GM19455 (cell line): ENCODE measurements at regions not wholly inside any gene's neighbourhood (a gene's known extent, or its start where the extent isn't known, plus 50 kb on each side); places are given as distances from the start of the nearest gene placed in this dataset.

Source experiments
- ATAC-seq: cut with Tn5 transposase; IDR thresholded peaks from one replicate; pipeline ENCODE4 v1.9.1; 2021; ENCODE audit not compliant: unreplicated experiment

DNA sequence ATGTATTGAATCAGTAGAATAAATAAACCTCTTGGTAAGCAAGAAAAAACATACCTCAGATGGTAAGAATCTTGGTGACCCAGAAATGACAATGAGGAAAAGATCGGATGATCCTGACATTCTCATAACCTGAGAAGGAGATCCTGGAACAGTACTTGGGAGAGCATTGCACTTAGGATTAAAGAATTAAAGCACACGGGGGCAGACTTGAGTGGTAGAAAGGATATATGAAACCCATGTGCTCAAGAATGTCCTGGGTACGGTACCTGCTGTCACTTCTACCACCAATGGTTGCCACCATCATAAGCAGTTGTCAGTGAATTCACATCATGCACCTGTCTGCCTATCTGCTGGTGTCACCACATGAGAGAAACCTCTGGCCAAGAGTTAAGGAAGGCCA lies 108.9 kb upstream of the GJB5 start:
- ATAC-seq = no peak

DNA sequence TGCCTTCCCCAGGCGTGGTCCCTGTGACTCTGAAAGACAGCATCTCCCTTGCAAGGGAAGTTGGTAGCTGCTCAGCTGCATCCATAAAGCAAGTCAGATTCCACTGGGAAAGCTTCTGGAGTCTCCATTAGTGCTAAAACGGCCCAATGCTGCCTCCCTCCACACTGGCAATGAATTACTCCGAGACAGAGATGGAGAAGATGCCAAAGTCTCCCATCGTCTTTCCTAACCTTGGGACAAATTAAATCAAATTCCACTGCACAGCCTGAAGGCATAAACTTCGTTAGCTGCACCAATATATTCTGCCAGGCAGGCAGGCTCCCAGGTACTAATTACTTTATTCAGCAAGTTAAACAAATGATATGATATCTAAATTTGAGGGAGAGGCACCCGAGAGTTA lies 106.3 kb upstream of the GJB5 start:
- no peak for ATAC-seq

DNA sequence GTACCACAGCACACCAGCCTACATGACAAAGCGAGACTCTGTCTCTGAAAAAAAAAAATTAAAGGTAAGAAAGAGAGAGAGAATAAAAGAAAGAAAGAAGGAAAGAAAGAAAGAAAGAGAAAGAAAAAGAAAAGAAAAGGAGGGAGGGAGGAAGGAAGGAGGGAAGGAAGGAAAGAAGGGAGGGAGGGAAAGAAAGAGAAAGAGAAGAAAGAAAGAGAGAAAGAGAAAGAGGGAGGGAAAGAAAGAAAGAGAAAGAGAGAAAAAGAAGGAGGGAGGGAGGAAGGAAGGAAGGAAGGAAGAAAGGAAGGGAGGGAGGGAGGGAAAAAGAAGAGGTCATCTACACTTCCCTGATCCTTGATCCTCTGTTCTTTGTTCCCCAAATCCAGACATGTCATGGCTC lies 104.8 kb upstream of the GJB5 start:
- no peak for ATAC-seq

DNA sequence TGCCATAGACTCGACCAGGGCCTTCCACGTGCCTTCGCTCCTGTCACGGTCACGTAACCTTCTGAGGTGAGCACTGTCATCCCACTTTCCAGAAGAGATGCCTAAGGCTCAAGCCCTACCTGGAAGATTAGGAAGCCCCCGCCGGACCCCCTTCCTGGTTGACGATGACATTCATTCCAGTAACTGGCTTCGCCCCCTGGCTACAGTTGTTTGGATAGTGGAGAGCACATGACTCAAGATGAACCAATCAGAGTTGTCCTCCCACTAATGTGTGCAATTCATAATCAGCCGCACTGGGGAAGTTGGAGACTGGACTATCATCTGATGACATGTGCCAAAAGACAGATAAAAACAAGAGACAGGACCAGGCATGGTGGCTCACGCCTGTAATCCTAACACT lies 104.0 kb upstream of the GJB5 start:
- ATAC-seq = no peak

DNA sequence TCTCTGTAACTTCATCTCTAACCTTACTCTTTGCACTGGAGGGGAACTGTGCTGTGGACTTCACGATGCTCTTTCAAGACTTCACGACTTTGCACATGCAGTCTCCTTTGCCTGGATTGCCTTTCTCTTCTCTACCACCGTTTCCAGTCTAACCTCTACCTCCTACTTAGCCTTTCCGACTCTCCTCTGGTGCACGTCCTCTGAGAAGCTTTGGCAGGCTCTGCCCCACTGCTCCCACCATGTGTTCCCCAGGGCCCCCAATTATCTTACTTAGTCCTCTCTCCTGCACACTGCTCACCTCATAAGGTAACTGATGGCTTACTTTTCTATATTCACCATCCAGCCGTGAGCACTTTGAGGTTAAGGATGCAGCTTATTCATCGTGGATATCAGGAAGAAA lies 101.7 kb upstream of the GJB5 start:
- ATAC-seq = no peak

DNA sequence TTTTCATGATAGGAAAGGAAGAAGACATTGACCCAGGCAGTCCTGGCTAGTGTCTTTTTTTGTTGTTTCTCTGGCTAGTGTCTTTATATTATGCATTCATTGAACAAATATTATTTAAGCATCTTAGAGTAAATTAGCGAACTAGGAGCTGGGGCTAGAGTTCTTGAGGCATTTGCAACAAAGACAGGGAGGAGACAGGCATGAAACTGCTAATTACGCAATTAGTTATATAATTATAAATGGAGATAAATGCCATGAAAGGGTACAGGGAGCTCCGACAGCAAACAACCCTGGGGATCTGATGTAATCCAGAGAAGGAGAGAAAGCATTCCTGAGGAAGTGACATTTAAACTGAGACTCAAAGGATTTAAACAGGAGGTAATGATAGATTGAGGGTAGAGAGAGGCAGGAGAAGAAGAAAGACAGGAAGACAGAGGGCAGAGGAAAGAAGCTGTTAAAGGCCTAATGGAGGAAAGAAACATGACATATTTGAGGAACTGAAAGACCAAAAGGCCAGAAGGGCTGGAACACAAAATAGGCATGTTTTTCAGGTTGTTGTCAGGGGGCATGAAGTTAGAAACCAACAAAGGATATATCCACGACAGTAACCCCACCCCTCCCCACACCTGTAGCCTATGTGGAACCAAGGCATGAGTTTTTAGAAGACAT lies 99.5 kb upstream of the GJB5 start:
- ATAC-seq = no peak

DNA sequence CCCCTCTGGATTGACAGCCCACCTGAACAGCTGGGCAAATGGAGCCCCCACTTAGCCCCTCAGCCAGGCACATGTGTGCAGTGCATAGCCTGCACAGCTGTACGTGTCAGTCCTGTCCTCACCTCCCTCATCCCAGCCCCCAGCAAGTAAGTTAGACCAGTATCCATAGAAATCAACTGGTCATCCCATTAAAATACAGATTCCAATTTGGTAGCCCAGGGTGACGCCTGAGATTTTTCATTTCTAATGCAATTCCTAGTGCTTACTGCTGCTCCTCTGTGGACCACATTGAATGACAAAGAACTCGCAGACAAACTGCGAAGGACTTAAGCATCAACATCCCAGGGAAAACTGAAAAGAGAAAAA lies 99.0 kb upstream of the GJB5 start:
- ATAC-seq = no peak

DNA sequence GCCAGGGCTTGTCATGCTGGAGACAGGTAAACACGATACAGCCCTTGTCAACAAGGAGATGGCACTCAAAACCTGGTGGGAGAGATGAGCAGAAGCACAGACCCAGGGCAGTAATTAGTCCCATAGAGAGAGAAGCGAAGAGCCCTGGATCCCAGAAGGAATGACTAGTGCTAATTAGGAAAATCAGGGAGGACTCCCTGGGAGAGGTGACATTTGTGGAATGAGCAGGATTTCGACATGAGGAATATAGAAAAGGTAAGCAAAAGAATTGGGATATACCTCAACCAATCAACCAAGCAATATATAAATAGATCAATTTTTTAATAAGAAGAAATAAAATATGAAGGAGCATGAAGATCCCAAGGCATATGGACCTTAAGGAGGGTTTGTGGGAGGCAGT lies 98.5 kb upstream of the GJB5 start:
- ATAC-seq = no peak

DNA sequence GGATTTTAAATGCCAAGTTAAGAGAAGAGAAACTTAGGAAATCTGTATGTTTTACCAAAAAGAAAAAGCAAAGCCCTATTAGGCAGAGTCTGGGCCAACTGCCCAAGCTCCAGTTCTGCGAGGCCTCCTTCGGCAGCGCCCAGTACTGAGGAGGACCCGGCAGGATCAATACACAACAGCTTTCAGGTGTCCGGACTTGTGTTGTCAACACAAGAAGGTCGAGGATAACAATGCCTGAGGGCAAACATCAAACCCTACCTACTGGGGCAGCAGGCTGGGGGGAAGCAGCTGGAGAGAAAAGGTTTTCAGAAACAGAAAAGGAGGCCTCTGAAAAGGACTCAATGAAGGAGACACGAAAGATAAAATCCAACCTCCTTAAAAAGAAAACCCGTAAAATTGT lies 98.1 kb upstream of the GJB5 start:
- no peak for ATAC-seq

DNA sequence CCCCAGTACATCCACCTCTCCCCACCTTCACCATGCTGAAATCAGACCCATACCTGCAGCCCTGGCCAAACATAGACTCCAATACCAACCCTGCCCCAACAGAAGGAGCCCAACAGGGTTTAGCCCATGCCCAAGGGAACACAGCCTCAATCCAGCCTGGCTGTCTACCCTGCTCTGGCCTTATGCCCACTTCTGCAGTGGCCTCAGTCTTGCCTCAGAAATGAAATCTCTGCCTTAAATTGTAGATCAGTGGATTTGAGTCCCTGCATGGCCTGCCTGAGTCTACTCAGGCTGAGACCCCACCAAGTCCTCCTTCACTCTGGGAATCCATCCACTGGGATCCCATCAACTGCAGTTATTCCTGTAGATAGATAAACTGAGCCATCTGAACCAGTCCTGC lies 97.6 kb upstream of the GJB5 start:
- no peak for ATAC-seq

DNA sequence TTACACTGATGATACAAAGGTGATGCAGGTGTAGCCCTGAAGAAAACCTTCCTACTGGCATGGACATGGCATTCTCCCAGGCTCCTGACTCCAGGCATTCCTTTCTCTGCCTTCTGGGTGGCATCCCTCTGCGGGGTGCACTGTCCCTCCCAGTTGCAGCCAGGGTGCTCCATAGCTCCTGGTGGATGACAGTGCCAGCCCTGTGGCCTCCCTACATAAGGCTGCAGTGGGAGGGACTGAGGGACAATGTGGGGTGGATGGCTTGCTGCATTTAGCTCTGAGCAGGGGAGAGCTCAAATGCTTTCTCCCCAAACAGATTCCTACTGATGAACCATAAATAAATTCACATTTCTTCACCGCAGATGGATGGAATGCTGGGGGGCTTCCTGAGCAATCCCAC lies 97.0 kb upstream of the GJB5 start:
- ATAC-seq = no peak

DNA sequence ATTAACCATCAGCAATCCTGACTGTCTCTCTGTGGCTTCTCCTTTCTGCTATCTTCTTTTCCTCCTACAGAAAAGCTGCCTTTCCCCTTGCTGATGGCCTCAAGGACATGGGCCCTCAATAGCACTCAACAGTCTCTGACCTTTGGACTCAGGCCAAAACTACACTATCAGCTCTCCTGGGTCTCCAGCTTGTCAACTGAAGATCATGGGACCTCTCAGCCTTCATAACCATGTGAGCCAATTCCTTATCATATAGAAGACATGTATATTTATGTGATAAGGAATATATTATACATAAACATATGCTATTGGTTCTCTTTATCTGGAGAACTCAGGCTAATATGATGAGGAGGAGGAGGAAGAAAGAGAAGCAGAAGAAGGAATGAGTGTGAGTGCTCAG lies 91.8 kb upstream of the GJB5 start:
- no peak for ATAC-seq

DNA sequence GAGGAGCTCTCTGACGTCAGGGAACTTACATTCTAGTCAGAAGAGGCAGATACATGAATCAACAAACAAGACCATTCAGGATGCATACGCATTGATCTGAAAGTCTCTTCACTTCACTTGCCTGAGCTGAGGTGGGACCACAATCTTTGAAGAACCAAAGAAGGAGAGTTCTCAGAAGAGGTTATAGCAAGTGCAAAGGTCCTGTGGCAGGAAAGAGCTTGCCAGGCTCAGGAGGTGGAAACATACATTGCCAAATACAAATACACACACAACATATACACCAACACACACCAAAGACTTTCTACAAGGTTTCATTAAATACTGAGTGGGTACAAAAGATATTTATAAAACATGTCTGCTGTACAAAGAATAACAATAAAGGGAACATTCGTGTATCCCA lies 86.8 kb upstream of the GJB5 start:
- ATAC-seq = no peak

DNA sequence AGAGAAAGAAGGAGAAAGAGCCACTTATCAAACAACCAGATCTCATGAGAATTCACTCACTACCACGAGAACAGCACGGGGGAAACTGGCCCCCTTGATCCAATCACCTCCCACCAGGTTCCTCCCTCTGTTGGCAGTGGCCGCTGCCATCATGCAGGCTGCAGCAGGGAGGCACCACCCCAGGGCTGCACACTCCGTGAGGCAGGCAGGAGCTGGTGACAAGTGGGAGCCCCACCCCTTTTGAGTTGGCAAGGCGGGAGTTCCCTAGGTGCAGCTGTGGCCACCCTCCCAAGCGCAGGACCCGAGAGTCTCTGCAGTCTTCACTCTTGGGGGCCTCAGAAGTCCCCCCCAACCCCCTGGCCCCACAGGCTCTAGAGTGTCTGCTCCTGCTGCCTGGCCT lies 83.9 kb upstream of the GJB5 start:
- ATAC-seq = no peak

DNA sequence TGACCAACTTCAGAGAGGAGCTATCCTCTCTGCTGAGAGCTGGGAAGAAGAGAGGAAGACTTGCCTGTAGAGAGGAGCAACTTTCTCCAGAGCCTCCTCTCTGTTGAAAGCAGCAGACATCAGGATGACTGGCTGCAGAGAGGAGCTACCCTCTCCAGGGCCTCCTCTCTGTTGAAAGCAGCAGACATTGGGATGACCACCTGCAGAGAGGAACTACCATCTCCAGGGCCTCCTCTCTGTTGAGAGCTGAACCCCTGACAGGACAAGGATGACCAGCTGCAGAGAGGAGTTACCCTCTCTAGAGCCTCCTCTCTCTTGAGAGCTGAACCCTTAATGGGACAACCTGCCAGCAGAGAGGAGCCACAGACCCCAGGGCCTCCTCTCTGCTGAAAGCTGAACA lies 83.0 kb upstream of the GJB5 start:
- no peak for ATAC-seq

DNA sequence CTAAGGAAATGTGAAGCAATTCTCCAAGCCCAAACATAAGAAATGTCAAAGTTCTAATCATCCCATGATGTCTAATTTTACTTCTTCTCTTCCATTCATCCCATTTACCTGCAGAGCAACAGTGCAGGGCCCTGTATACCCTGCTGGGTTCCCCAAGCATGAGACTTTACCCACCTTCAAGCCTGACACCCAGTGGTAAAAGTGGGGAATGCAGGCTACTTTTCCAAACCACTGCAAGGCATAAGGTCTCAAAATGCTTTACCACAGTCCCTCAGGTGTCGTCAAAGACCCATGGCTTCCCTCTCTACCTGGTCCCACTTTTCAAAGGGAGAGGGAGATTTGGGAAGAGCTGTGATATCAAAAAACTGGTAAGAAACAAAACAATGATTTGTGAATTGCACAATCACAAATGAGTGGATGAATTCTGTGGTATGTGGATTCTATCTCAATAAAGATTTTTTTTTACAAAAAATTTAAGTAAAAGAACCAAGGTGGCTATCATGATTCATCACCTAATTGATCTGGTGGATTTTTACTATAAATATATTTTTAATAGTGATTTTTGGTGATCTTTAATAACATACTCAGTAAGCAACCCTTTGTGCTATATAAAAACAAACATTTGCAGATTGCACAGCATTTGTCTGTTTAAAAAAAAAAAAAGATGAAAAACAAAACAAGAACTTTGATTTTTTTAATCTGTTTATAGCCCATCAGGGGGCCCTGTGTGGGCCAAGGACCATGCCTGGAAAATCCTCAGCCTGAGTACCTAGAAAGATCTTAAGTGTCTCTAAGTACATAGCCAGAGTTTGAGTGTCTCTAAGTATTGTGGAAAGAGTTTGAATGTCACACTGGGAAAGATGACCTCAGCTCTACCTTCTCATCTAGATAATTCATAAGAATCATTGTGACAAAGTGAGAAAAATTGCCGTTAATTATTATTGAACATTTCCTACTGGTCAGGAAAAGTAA lies 73.1 kb upstream of the GJB5 start:
- no peak for ATAC-seq

DNA sequence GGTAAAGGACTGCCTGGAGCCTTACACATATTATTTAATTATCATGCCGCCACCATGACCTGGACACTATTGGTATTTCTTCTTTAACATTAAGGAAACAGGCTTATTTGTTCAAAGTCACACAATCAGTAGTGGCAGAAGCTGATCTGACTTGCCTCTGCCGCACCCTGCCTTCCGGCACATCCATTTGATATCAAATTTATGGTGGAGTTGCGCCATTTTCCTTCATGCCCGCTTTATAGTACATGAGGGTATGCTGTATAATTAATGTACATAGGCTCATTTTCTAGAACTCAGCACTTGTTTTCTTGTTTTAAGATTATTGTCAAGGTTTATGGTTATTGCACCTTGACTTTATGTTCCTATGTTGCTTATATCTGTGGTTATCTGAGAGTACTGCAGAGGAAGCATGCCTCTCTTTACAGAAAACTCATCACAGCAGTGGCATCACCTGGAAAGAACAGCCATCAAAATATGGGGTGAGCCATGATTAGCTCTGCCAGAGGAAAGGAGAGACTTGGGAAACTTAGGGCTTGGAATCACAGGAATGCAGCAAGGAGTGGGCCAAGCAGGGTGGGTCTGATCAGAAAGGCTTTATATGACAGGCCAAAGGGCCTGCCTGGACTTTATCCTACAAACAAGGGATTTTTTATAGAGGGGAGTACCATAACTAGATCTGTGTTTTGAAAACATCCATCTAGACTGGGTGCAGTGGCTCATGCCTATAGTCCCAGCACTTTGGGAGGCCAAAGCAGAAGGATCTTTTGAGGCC lies 72.2 kb upstream of the GJB5 start:
- ATAC-seq = no peak

DNA sequence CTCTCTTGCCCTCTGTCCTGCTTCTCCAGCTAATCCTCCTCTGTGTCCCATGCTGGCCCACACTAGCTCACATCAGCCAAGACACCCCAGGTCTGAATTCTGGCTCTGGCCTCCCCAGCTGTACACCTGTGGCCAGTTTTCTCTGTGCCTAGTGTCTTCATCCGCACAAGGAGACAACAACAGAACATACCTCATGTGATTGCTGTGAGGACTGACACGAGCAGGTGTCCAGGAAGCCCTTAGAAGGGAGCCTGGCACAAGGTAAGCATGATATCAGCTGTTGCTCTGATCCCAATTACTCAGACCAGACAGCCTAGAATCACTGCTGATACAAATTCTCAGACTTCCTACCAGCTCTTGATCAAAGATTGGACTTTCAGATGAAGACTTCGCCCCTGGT lies 71.2 kb upstream of the GJB5 start:
- ATAC-seq = no peak

DNA sequence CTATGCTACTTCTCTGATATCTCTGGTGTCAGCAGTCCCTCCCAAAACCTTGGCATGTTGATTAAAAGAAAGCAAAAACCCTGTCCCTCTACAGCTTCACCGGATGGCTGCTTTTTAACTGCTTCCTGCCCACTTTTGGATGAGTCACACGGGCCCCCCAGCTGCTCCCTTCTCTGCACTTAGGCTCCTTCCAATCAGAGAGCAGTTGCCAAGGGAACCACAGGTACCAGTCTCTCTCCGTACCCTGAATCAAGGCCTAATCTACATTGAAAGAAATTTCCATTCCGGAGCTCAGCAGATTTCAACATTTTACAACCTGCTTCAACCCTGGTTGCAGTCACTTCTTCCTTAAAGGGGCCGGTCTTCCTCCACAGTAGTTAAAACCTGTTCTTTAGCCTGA lies 70.6 kb upstream of the GJB5 start:
- no peak for ATAC-seq

DNA sequence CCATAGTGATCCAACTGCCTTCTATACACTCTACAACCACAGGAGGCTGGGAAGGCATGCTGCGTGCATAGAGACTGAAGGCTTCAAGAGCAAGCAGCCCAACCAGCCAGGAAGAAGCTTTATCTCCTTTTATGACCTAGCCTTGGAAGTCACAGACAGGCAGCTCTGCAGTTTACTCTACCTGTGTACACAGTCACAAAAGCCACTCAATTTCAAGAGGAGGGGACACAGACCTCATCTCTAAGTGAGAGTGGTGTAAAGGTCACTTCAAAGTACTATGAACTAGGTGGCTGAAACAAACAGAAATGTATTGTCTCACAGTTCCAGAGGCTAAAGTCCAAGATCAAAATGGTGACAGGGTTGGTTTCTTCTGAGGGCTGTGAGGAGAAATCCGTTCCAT lies 69.6 kb upstream of the GJB5 start:
- no peak for ATAC-seq

DNA sequence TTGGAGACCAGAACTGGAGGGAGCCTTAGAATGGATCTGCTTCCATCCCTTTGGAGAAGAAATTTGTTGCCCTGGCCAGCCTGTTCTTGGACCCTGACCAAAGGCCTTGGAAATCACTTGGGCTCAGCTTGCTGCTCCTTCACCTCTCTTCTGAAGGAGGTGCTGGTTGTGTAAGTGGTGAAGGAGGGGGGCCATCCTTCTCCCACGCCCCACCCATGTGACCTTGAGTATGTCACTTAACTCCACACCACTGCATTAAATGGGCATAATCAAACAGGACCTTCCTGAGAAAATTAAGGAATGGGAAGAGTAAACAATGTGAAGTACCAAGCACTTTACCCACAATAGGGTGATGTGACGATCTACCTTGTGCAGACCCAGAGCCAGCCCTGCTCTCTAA lies 68.3 kb upstream of the GJB5 start:
- ATAC-seq = no peak
